BE2C (cell line): ENCODE measurements at regions not wholly inside any gene's neighbourhood (a gene's known extent, or its start where the extent isn't known, plus 50 kb on each side); places are given as distances from the start of the nearest gene placed in this dataset.

Experiments
- DNase-seq: peaks from one replicate; pipeline ENCODE4 v3.0.0-alpha.2; 2020
- H3K27me3 ChIP-seq: fragments of 250-450 bp; sonication (Bioruptor Pico); 2 replicates; pipeline ENCODE4 v1.5.1; 2020; ENCODE audit warnings: mild to moderate bottlenecking
- H3K36me3 ChIP-seq: fragments of 250-450 bp; sonication (Bioruptor Pico); 2 replicates; pipeline ENCODE4 v1.5.1; 2020; ENCODE audit warnings: mild to moderate bottlenecking
- H3K4me1 ChIP-seq: fragments of 250-450 bp; sonication (Bioruptor Pico); 2 replicates; pipeline ENCODE4 v1.5.1; 2020
- H3K4me3 ChIP-seq: 2 replicates; pipeline ENCODE4 v1.5.1; 2011; ENCODE audit warnings: low read depth, low read length
- H3K9me3 ChIP-seq: fragments of 250-450 bp; sonication (Bioruptor Pico); 2 replicates; pipeline ENCODE4 v1.5.1; 2020
- TF ChIP-seq, protein P1 (sequence below): IDR thresholded peaks from 2 replicates; pipeline ENCODE4 v1.5.1; 2012; ENCODE audit warnings: mild to moderate bottlenecking, low read depth, low read length

DNA sequence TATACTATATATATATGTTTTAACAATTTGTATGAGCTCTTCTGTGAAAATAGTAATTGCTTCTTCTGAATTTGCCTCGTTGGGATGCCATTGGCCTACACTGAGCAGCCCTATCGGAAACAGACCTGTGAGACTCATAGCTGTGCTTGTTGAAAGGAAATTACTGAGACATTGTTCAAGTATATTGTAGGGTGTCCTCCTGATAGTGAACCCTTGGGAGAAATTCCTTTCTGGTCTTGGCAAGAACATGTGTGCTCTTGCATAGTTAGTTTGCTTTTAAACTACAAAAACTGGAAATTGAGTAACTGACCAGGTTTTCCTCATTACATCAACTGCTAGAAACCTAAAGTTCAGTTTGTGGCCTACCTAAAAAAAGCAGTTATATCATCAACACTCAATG, 160.9 kb downstream of the LURAP1L start:
- Histone ChIP-seq H3K4me3 (no peak overlapping the region), H3K36me3 (no peaks in the 10 kb centered on the region), H3K9me3 (no peaks in the 10 kb centered on the region), H3K4me1 (no peaks in the 10 kb centered on the region), H3K27me3 (no peaks in the 10 kb centered on the region)
- no peak for DNase-seq
- TF ChIP-seq, protein P1, sequence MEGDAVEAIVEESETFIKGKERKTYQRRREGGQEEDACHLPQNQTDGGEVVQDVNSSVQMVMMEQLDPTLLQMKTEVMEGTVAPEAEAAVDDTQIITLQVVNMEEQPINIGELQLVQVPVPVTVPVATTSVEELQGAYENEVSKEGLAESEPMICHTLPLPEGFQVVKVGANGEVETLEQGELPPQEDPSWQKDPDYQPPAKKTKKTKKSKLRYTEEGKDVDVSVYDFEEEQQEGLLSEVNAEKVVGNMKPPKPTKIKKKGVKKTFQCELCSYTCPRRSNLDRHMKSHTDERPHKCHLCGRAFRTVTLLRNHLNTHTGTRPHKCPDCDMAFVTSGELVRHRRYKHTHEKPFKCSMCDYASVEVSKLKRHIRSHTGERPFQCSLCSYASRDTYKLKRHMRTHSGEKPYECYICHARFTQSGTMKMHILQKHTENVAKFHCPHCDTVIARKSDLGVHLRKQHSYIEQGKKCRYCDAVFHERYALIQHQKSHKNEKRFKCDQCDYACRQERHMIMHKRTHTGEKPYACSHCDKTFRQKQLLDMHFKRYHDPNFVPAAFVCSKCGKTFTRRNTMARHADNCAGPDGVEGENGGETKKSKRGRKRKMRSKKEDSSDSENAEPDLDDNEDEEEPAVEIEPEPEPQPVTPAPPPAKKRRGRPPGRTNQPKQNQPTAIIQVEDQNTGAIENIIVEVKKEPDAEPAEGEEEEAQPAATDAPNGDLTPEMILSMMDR = no peak

DNA sequence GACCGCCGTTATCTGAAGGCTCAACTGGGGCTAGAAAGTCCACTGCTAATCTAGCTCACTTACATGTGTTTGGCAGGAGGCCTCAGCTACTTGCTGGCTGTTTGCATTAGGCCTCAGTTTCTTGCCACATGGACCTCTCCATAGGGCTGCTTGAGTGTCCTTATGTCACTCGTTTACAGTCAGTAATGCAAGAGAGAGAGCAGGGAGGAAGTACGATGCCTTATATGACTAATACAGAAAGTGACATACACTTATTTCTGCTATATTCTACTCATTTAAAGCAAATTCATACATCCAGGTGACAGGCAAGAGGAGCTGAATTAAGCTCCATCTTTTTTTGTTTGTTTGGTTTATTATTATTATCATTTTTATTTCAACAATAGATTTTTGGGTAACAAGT, 179.6 kb downstream of the LURAP1L start:
- Histone ChIP-seq H3K4me3 (no peak overlapping the region), H3K9me3 (no peaks in the 10 kb centered on the region), H3K4me1 (no peaks in the 10 kb centered on the region; the same call in 1 of the 2 replicates), H3K27me3 (no peaks in the 10 kb centered on the region), H3K36me3 (no peaks in the 10 kb centered on the region)
- TF ChIP-seq, protein P1 = no peak
- DNase-seq = no peak

DNA sequence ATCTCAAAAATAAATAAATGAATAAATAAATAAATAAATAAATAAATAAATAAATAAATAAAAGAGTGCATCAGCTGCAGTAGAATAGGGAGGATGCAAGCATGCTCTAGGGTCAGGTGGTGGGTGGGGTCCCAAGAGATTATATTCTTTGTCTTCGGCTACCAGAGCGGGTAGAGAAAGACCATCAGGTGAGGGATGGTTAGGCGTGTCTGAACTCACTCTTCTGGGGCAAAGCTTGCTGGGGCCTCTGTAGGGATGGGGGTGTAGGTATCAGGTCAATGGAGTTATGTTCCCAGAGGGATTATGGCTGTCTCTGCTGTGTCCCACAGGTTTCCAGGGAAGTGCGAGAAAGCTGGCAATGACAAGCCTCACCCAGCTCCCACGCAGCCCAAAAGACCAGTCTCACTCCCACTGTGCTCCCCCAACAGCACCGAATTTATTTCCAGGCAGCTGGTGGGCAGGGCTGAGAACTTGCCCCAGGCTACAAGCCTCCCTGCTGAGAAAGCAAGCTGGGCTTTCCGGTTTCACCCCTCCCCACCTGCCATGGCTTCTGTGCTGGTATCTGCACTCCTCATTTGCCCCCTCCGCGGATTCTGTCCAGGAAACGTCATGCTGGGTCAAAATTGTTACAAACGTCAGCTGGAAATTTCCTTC, 180.8 kb downstream of the LURAP1L start:
- H3K36me3 ChIP-seq = no peaks in the 10 kb centered on the region
- no peaks in the 10 kb centered on the region for H3K27me3 ChIP-seq
- peak; percentile 41 for DNase-seq
- H3K9me3 ChIP-seq = no peaks in the 10 kb centered on the region
- no peaks in the 10 kb centered on the region; the same call in 1 of the 2 replicates for H3K4me1 ChIP-seq
- no peak overlapping the region for H3K4me3 ChIP-seq
- TF ChIP-seq, protein P1 = no peak

DNA sequence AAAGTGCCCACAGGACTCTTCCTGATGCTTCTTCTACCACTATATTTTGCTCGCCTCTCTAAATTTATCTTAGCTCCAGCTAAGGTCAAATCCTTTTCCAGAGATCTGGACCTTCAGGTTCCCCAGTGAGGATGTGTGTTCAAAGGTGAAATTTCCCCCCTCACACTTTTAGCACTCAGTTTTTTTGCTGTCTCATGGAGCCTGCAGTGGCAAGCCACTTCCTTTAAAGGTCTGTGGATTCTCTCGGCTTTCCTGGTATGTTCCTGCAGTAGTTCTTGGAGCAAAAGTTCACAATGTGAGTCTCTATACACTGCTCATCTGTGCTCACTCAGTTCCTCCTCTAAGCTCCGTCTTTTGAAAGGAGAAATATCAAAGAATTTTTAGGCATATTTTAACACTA, 181.4 kb downstream of the LURAP1L start:
- Histone ChIP-seq H3K4me3 (no peak overlapping the region), H3K36me3 (no peaks in the 10 kb centered on the region), H3K27me3 (no peaks in the 10 kb centered on the region), H3K4me1 (no peaks in the 10 kb centered on the region; the same call in 1 of the 2 replicates), H3K9me3 (no peaks in the 10 kb centered on the region)
- TF ChIP-seq, protein P1 = no peak
- no peak for DNase-seq

DNA sequence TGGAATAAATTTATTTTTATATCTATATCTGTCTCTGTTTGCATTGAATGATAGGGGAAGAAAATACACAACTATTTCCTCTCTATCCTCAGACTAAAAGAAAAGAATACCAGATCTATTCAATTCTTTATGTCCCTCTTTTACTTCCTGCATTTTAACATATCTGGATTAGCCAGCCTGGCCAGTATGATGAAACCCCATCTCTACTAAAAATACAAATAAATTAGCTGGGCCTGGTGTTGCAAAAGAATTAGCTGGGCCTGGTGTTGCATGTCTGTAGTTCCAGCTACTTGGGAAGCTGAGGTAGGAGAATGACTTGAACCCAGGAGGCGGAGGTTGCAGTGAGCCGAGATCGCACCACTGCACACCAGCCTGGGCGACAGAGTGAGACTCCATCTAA, 182.0 kb downstream of the LURAP1L start:
- DNase-seq = no peak
- Histone ChIP-seq H3K27me3 (no peaks in the 10 kb centered on the region), H3K9me3 (no peaks in the 10 kb centered on the region), H3K36me3 (no peaks in the 10 kb centered on the region), H3K4me1 (no peaks in the 10 kb centered on the region; the same call in 1 of the 2 replicates), H3K4me3 (no peak overlapping the region)
- TF ChIP-seq, protein P1 = no peak

DNA sequence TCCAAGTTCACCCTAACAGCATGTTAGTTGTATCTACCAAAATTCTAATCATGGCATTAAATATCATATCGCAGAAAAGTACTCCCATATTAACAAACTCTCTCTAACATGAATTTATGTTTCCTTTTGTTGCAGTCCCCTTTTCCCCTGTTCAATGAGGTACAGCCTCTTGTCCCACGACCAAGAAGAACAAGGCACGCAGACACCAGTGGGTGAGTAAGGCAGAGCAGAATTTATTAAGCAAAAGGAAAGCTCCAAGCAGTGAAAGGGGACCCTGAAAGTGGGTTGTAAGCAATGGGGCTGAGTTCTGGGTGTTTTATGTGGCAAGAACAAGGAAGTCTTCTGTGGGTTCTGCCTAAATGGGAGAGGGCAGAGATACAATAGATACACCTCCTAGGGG, 183.5 kb downstream of the LURAP1L start:
- DNase-seq = no peak
- H3K27me3 ChIP-seq = no peaks in the 10 kb centered on the region
- TF ChIP-seq, protein P1 = no peak
- no peak overlapping the region for H3K4me3 ChIP-seq
- no peaks in the 10 kb centered on the region; the same call in 1 of the 2 replicates for H3K4me1 ChIP-seq
- H3K9me3 ChIP-seq = no peaks in the 10 kb centered on the region
- no peaks in the 10 kb centered on the region for H3K36me3 ChIP-seq
